ENCODE measurements at regions not wholly inside any gene's neighbourhood (a gene's known extent, or its start where the extent isn't known, plus 50 kb on each side); places are given as distances from the start of the nearest gene placed in this dataset.

- no peak for FAIRE-seq
Observed at GRCh38 chr16:62692685-62693084, 656.4 kb upstream of the CDH8 start.

GRCh38 chr16:62681819-62682218 is 645.6 kb upstream of the CDH8 start:
- FAIRE-seq: no peak

GRCh38 chr16:62678796-62679195 is 642.6 kb upstream of the CDH8 start:
- FAIRE-seq: no peak

- FAIRE-seq: no peak
Observed at GRCh38 chr16:62676306-62676705, 640.1 kb upstream of the CDH8 start.

GRCh38 chr16:62665269-62665668 is 629.0 kb upstream of the CDH8 start:
- no peak for FAIRE-seq

GRCh38 chr16:62664566-62664965 is 628.3 kb upstream of the CDH8 start:
- no peak for FAIRE-seq

GRCh38 chr16:62661435-62661834 is 625.2 kb upstream of the CDH8 start:
- FAIRE-seq: no peak

GRCh38 chr16:62657116-62657515 is 620.9 kb upstream of the CDH8 start:
- no peak for FAIRE-seq

- no peak for FAIRE-seq
Observed at GRCh38 chr16:62652441-62653120, 616.3 kb upstream of the CDH8 start.

GRCh38 chr16:62648256-62648655 is 612.0 kb upstream of the CDH8 start:
- FAIRE-seq: no peak

GRCh38 chr16:62644030-62644812 is 608.0 kb upstream of the CDH8 start:
- FAIRE-seq: no peak

- FAIRE-seq: no peak
Observed at GRCh38 chr16:62642677-62643076, 606.4 kb upstream of the CDH8 start.

GRCh38 chr16:62639890-62640289 is 603.7 kb upstream of the CDH8 start:
- FAIRE-seq: no peak

- FAIRE-seq: no peak
Observed at GRCh38 chr16:62638964-62639870, 603.0 kb upstream of the CDH8 start.

- no peak for FAIRE-seq
Observed at GRCh38 chr16:62638324-62638911, 602.2 kb upstream of the CDH8 start.

GRCh38 chr16:62625326-62625725 is 589.1 kb upstream of the CDH8 start:
- no peak for FAIRE-seq

GRCh38 chr16:62620275-62620674 is 584.0 kb upstream of the CDH8 start:
- FAIRE-seq: no peak

GRCh38 chr16:62615526-62615925 is 579.3 kb upstream of the CDH8 start:
- FAIRE-seq: no peak

- no peak for FAIRE-seq
Observed at GRCh38 chr16:62610291-62610690, 574.1 kb upstream of the CDH8 start.

GRCh38 chr16:62602790-62603189 is 566.6 kb upstream of the CDH8 start:
- FAIRE-seq: no peak

GRCh38 chr16:62597875-62598274 is 561.6 kb upstream of the CDH8 start:
- FAIRE-seq: no peak

GRCh38 chr16:62596584-62596983 is 560.3 kb upstream of the CDH8 start:
- no peak for FAIRE-seq

GRCh38 chr16:62596125-62596524 is 559.9 kb upstream of the CDH8 start:
- no peak for FAIRE-seq

Measured in TTC549 (cell line).